ENCODE measurements at regions not wholly inside any gene's neighbourhood (a gene's known extent, or its start where the extent isn't known, plus 50 kb on each side); places are given as distances from the start of the nearest gene placed in this dataset.

DNA sequence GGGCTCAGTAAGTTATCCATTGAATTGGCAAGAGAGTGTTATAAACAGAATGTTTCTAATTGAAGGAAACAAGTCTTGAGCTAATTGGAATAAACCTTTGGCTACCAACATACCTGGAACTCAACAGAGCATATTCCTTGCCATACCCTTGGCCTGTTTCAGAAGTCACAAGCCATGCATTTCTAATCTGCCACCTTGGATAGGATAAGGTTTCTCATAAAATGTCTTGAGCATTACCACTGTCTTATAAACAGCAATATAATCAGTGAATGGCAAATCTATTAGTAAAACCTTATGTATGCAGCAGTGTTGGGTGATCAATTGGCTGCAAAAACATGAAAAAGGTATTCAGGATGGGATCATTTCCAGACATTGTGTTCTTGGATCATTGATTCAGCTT, 765.2 kb upstream of the SEL1L start:
- H3K36me3 ChIP-seq (ENCODE audit: insufficient read depth, low read length), result no peaks in the 10 kb centered on the region
- no peaks in the 10 kb centered on the region for H3K4me1 ChIP-seq (ENCODE audit: control insufficient read depth, insufficient read depth, low read length)
- H3K4me3 ChIP-seq (ENCODE audit: low read length), result no peak overlapping the region
- H3K4me2 ChIP-seq (ENCODE audit: low read length), result no peak overlapping the region
- H3K27me3 ChIP-seq (ENCODE audit: control insufficient read depth, insufficient read depth, low read length), result no peaks in the 10 kb centered on the region
- peaks cover 11% of the 10 kb centered on the region for H3K9me3 ChIP-seq (replicated peaks; ENCODE audit: low read length)
- H3K9ac ChIP-seq (ENCODE audit: low read depth, low read length), result no peak overlapping the region

DNA sequence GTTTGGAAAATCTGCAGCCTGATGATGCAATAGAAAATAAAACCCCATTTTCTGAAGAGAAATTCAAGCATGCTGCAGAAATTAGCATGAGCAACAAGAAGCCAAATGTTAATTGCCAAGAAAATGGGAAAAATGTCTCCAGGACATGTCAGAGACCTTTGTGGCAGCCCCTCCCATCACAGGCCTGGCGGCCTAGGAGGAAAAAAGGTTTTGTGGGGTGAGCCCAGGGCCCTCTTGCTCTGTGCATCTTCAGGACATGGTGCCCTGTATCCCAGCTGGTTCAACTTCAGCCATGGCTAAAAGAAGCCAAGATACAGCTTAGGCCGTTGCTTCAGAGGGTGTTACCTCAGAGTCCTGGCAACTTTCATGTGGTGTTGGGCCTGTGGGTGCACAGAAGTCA, 775.5 kb upstream of the SEL1L start:
- H3K27me3 ChIP-seq (ENCODE audit: control insufficient read depth, insufficient read depth, low read length), result no peaks in the 10 kb centered on the region
- no peak overlapping the region for H3K4me2 ChIP-seq (ENCODE audit: low read length)
- H3K36me3 ChIP-seq (ENCODE audit: insufficient read depth, low read length), result no peaks in the 10 kb centered on the region
- no peak overlapping the region for H3K9ac ChIP-seq (ENCODE audit: low read depth, low read length)
- H3K4me3 ChIP-seq (ENCODE audit: low read length), result no peak overlapping the region
- peaks cover 5% of the 10 kb centered on the region for H3K9me3 ChIP-seq (replicated peaks; ENCODE audit: low read length)
- no peaks in the 10 kb centered on the region for H3K4me1 ChIP-seq (ENCODE audit: control insufficient read depth, insufficient read depth, low read length)

DNA sequence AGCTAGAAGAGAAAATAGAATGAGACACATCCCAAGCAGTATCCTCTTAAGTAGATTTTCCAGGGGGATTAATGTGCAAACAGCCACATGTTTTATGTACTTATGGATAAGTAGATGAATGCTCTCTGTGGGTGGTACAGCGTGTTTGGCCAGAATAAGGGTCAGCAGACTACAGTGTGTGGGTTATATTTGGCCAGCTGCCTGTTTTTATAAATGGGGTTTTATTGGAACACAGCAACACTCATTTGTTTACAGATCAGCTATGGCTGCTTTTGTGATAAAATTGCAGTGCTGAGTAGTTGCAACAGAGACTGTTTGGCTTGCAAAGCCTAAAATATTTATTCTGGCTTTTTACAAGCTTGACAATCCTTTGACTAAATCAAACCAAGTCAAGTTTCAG, 780.2 kb upstream of the SEL1L start:
- H3K4me2 ChIP-seq (ENCODE audit: low read length), result no peak overlapping the region
- H3K9me3 ChIP-seq (replicated peaks; ENCODE audit: low read length), result peaks cover 5% of the 10 kb centered on the region
- H3K36me3 ChIP-seq (ENCODE audit: insufficient read depth, low read length), result no peaks in the 10 kb centered on the region
- H3K4me3 ChIP-seq (ENCODE audit: low read length), result no peak overlapping the region
- H3K4me1 ChIP-seq (ENCODE audit: control insufficient read depth, insufficient read depth, low read length), result no peaks in the 10 kb centered on the region
- H3K27me3 ChIP-seq (ENCODE audit: control insufficient read depth, insufficient read depth, low read length), result no peaks in the 10 kb centered on the region
- no peak overlapping the region for H3K9ac ChIP-seq (ENCODE audit: low read depth, low read length)

DNA sequence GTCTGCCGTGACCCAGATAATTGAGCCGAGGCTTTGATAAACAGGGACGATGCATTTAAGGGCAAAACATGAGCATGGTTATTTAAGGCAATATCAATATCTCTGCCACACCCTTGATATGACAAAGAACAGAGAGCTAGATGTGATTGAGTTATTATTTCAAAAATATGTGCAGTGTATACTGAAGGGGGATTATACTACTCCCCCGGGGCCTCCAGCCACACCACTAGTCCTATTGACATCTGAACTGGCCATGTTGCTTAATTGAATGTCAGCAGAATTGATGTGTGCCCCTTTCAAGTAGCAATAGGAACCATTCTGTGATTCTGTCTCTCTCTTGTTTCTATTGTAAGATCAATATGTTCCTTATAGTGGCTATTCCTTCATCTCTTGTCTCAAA, 794.8 kb upstream of the SEL1L start:
- Histone ChIP-seq H3K36me3 (ENCODE audit: insufficient read depth, low read length) (no peaks in the 10 kb centered on the region), H3K4me3 (ENCODE audit: low read length) (no peak overlapping the region), H3K4me2 (ENCODE audit: low read length) (no peak overlapping the region), H3K9ac (ENCODE audit: low read depth, low read length) (no peak overlapping the region), H3K9me3 (replicated peaks; ENCODE audit: low read length) (peaks cover 16% of the 10 kb centered on the region), H3K27me3 (ENCODE audit: control insufficient read depth, insufficient read depth, low read length) (no peaks in the 10 kb centered on the region), H3K4me1 (ENCODE audit: control insufficient read depth, insufficient read depth, low read length) (no peaks in the 10 kb centered on the region)

DNA sequence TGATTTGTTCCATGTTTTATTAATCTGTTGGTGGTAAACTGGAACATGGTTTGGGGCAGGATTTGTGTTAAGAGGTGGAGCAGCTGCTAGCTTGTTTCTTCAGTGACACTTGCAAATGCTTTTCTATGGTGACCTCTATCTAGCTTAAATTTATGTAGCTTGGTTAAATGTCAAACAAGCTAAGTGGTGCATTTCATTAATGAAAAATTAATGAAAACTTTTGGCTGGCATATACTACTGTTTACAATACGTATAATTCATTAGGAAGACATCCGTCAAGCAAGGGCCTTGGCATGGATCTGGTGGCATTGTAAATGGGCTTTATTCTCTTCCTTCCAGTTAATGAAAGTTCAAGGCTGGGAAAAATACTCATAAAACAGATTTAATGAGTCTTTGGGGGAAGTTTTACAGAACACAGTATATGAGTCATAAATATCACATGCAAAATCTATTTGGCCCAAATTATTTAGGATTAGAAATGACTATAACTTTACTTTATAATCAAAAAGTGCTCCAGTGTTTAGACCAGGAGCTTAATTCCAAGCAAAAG, 807.7 kb upstream of the SEL1L start:
- Histone ChIP-seq H3K27me3 (ENCODE audit: control insufficient read depth, insufficient read depth, low read length) (no peaks in the 10 kb centered on the region), H3K4me2 (ENCODE audit: low read length) (no peak overlapping the region), H3K36me3 (ENCODE audit: insufficient read depth, low read length) (no peaks in the 10 kb centered on the region), H3K4me1 (ENCODE audit: control insufficient read depth, insufficient read depth, low read length) (no peaks in the 10 kb centered on the region), H3K9me3 (replicated peaks; ENCODE audit: low read length) (peaks cover 15% of the 10 kb centered on the region), H3K9ac (ENCODE audit: low read depth, low read length) (no peak overlapping the region), H3K4me3 (ENCODE audit: low read length) (no peak overlapping the region)

DNA sequence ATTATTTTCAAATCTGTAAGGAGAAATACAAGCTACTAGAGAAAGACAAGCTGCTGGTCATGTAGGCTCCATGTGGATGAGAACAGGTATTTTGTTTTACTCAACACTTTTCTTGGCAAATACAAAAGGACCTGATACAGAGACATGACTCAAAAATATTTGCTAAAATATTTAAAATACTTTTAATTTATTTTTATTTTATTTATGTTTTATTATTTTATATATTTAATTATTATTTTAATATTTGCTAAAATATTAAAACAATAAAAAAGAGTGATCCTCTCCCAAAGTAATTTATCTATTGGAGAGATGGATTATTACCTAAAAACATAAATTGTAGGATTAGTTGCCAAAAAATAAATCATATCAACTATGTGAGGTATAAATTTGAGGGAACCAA, 808.9 kb upstream of the SEL1L start:
- no peak overlapping the region for H3K4me3 ChIP-seq (ENCODE audit: low read length)
- H3K36me3 ChIP-seq (ENCODE audit: insufficient read depth, low read length), result no peaks in the 10 kb centered on the region
- no peaks in the 10 kb centered on the region for H3K4me1 ChIP-seq (ENCODE audit: control insufficient read depth, insufficient read depth, low read length)
- H3K9me3 ChIP-seq (replicated peaks; ENCODE audit: low read length), result peaks cover 15% of the 10 kb centered on the region
- H3K9ac ChIP-seq (ENCODE audit: low read depth, low read length), result no peak overlapping the region
- no peak overlapping the region for H3K4me2 ChIP-seq (ENCODE audit: low read length)
- H3K27me3 ChIP-seq (ENCODE audit: control insufficient read depth, insufficient read depth, low read length), result no peaks in the 10 kb centered on the region

DNA sequence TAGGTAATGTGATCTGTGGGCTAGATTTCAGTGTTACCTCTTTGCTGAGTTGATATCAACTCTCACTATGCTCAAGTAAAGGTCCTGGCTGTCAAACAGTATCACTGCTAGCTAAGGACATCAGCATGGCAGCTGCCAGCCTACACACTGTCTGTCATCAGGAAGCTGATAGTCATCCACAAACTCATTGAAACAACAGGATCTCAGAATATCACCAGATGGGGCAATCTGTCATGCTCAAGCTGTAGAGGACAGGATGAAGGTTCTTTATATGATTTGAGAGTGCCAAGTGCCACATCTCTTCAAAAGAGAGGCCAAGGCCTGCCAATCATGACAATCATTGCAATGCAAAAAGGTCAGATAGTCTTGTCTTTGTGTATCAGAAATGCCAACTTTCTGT, 811.5 kb upstream of the SEL1L start:
- no peak overlapping the region for H3K4me2 ChIP-seq (ENCODE audit: low read length)
- H3K4me3 ChIP-seq (ENCODE audit: low read length), result no peak overlapping the region
- no peaks in the 10 kb centered on the region for H3K27me3 ChIP-seq (ENCODE audit: control insufficient read depth, insufficient read depth, low read length)
- no peaks in the 10 kb centered on the region for H3K4me1 ChIP-seq (ENCODE audit: control insufficient read depth, insufficient read depth, low read length)
- peaks cover 15% of the 10 kb centered on the region for H3K9me3 ChIP-seq (replicated peaks; ENCODE audit: low read length)
- H3K9ac ChIP-seq (ENCODE audit: low read depth, low read length), result no peak overlapping the region
- H3K36me3 ChIP-seq (ENCODE audit: insufficient read depth, low read length), result no peaks in the 10 kb centered on the region

DNA sequence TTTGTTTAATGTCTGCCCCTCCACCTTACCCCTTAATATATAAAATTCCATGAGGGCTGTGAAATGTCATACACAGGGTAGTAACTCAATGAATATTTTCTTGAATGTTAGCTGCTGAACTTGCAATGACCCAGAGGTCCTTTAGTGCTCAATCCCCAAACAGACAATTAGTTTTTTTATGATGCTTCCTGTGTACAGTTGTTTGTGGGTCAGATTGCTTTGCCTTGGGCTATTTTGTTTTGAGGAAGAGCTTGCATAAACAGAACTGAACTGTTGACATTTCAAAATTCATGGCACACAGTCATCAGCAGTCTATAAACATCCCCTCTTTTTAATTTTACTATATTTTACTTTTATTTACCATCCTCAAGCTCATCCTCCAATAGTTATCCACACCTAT, 820.5 kb upstream of the SEL1L start:
- Histone ChIP-seq H3K27me3 (ENCODE audit: control insufficient read depth, insufficient read depth, low read length) (no peaks in the 10 kb centered on the region), H3K36me3 (ENCODE audit: insufficient read depth, low read length) (no peaks in the 10 kb centered on the region), H3K9me3 (replicated peaks; ENCODE audit: low read length) (no peaks in the 10 kb centered on the region), H3K4me3 (ENCODE audit: low read length) (no peak overlapping the region), H3K4me2 (ENCODE audit: low read length) (no peak overlapping the region), H3K4me1 (ENCODE audit: control insufficient read depth, insufficient read depth, low read length) (no peaks in the 10 kb centered on the region), H3K9ac (ENCODE audit: low read depth, low read length) (no peak overlapping the region)

DNA sequence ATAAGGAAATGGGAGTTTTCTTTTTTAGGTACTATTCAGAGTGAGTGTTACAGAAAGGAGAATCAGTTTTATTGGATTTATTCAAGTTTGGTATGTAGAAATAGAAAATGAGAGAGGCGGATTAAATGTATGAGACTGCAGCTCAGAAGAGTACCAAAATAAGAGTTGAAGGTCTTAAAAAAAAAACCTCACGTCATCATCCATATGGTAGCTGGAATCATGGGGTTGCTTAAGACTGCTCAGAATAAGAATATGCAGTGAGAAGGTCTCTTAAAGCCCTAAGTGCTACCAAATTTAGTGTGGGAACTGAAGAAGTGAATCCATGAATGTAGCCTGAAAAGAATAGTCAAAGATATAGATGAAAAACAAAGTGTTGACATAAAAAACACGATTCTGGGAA, 825.5 kb upstream of the SEL1L start:
- no peak overlapping the region for H3K4me3 ChIP-seq (ENCODE audit: low read length)
- no peaks in the 10 kb centered on the region for H3K27me3 ChIP-seq (ENCODE audit: control insufficient read depth, insufficient read depth, low read length)
- H3K36me3 ChIP-seq (ENCODE audit: insufficient read depth, low read length), result no peaks in the 10 kb centered on the region
- H3K9me3 ChIP-seq (replicated peaks; ENCODE audit: low read length), result no peaks in the 10 kb centered on the region
- H3K9ac ChIP-seq (ENCODE audit: low read depth, low read length), result no peak overlapping the region
- no peak overlapping the region for H3K4me2 ChIP-seq (ENCODE audit: low read length)
- no peaks in the 10 kb centered on the region for H3K4me1 ChIP-seq (ENCODE audit: control insufficient read depth, insufficient read depth, low read length)

DNA sequence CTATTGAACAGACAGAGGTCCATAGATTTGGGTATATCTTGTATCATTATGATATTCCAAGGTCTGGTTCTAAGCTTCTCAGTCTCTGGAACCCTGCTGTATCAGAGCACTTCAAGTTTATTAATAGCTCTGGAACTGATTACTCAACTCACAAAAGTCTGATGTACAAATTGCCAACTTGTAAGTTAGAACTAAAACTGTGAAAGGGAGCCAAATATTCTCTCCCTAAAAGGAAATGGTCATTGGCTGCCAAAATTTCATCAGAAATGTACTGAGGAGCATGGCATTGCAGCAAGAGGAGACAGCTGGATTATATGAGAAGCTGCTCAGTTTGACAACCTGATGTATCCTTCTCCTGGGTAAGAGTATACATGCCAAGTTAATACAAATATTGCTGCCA, 828.8 kb upstream of the SEL1L start:
- no peak overlapping the region for H3K4me2 ChIP-seq (ENCODE audit: low read length)
- H3K36me3 ChIP-seq (ENCODE audit: insufficient read depth, low read length), result no peaks in the 10 kb centered on the region
- no peak overlapping the region for H3K4me3 ChIP-seq (ENCODE audit: low read length)
- no peaks in the 10 kb centered on the region for H3K4me1 ChIP-seq (ENCODE audit: control insufficient read depth, insufficient read depth, low read length)
- no peak overlapping the region for H3K9ac ChIP-seq (ENCODE audit: low read depth, low read length)
- H3K9me3 ChIP-seq (replicated peaks; ENCODE audit: low read length), result no peaks in the 10 kb centered on the region
- H3K27me3 ChIP-seq (ENCODE audit: control insufficient read depth, insufficient read depth, low read length), result no peaks in the 10 kb centered on the region

DNA sequence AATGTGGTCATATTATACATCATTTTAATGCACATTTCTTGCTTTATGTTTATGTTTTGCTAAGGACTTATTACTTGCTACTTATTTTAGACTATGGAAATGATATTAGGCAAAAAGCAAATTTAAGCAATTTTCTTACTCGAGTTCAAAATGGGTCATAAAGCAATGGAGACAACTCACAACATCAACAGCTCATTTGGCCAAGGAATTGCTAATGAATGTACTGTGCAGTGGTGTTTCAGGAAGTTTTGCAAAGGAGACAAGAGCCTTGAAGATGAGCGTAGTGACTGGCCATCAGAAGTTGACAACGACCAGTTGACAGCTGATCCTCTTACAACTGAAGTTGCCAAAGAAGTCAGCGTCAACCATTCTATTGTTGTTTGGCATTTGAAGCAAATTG, 831.8 kb upstream of the SEL1L start:
- H3K4me1 ChIP-seq (ENCODE audit: control insufficient read depth, insufficient read depth, low read length), result no peaks in the 10 kb centered on the region
- H3K27me3 ChIP-seq (ENCODE audit: control insufficient read depth, insufficient read depth, low read length), result no peaks in the 10 kb centered on the region
- no peak overlapping the region for H3K4me2 ChIP-seq (ENCODE audit: low read length)
- no peak overlapping the region for H3K9ac ChIP-seq (ENCODE audit: low read depth, low read length)
- H3K9me3 ChIP-seq (replicated peaks; ENCODE audit: low read length), result peaks cover 6% of the 10 kb centered on the region
- no peak overlapping the region for H3K4me3 ChIP-seq (ENCODE audit: low read length)
- H3K36me3 ChIP-seq (ENCODE audit: insufficient read depth, low read length), result no peaks in the 10 kb centered on the region

DNA sequence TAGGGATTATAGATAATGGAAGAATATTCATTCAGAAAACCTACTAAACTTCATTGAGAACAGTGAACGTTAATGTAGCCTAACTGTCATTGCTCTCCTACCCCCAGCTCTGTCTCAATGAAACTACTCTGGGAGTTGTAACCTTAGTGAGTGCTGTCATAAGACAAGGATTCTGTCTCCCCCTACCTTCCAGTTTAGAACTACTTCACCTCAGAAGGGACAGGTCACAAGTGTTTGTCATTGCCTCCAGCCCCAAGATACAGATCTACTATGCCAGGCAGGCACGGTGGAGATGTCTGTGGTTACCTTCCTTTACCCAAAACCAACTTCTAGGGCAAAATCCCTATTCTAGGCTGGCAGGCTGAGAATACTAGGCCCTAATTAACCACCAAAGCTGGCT, 833.1 kb upstream of the SEL1L start:
- Histone ChIP-seq H3K9me3 (replicated peaks; ENCODE audit: low read length) (peaks cover 6% of the 10 kb centered on the region), H3K27me3 (ENCODE audit: control insufficient read depth, insufficient read depth, low read length) (no peaks in the 10 kb centered on the region), H3K4me3 (ENCODE audit: low read length) (no peak overlapping the region), H3K9ac (ENCODE audit: low read depth, low read length) (no peak overlapping the region), H3K36me3 (ENCODE audit: insufficient read depth, low read length) (no peaks in the 10 kb centered on the region), H3K4me2 (ENCODE audit: low read length) (no peak overlapping the region), H3K4me1 (ENCODE audit: control insufficient read depth, insufficient read depth, low read length) (no peaks in the 10 kb centered on the region)
